Caco-2 (cell line): ENCODE measurements at regions not wholly inside any gene's neighbourhood (a gene's known extent, or its start where the extent isn't known, plus 50 kb on each side); places are given as distances from the start of the nearest gene placed in this dataset.

Source experiments
- BruUV-seq: library from RNA; stranded (reverse); fragments of 400-500 nt; replicated peaks from 2 replicates; lab custom pipeline; 2021; lab: Mats Ljungman, UMichigan
- CTCF ChIA-PET: fragments of 300-600 bp; sonication (Branson Sonifier 250); formaldehyde crosslinking; loops from one replicate; lab custom pipeline; 2022; ENCODE audit warnings: antibody characterized with exemption; lab: Charles Lee
- POLR2A ChIA-PET: fragments of 300-600 bp; sonication (Branson Sonifier 250); formaldehyde crosslinking; loops from one replicate; lab custom pipeline; 2022; ENCODE audit warnings: antibody characterized with exemption; lab: Charles Lee
- DNase-seq, 2 experiments: peaks; one replicate each; pipeline versions ENCODE4 v3.0.0 to v3.0.0-alpha.2; 2020 to 2022
- H3K27me3 ChIP-seq: replicated peaks from 2 replicates; pipeline ENCODE4 v1.6.0; 2011; ENCODE audit warnings: low read length; ENCODE audit not compliant: control insufficient read depth, insufficient read depth
- H3K36me3 ChIP-seq: 2 replicates; pipeline ENCODE4 v1.5.1; 2011; ENCODE audit warnings: low read length; ENCODE audit not compliant: control insufficient read depth, insufficient read depth
- H3K4me1 ChIP-seq: fragments of 250-450 bp; sonication (Bioruptor Pico); 2 replicates; pipeline ENCODE4 v1.5.1; 2020; ENCODE audit warnings: mild to moderate bottlenecking
- H3K4me3 ChIP-seq: 2 replicates; pipeline ENCODE4 v1.5.1; 2011; ENCODE audit warnings: low read depth, mild to moderate bottlenecking, control low read depth, low read length
- H3K9me3 ChIP-seq: fragments of 250-450 bp; sonication (Bioruptor Pico); 2 replicates; pipeline ENCODE4 v1.5.1; 2020; ENCODE audit warnings: mild to moderate bottlenecking, moderate library complexity
- H3K27ac Mint-ChIP-seq: one replicate; pipeline ENCODE4 v1.8.0; 2022; ENCODE audit warnings: mixed read lengths; ENCODE audit not compliant: unreplicated experiment
- H3K27me3 Mint-ChIP-seq: one replicate; pipeline ENCODE4 v1.8.0; 2022; ENCODE audit warnings: mixed read lengths; ENCODE audit not compliant: insufficient read depth, unreplicated experiment
- H3K36me3 Mint-ChIP-seq: one replicate; pipeline ENCODE4 v1.8.0; 2022; ENCODE audit warnings: mild to moderate bottlenecking, mixed read lengths; ENCODE audit not compliant: insufficient read depth, unreplicated experiment
- H3K4me1 Mint-ChIP-seq: one replicate; pipeline ENCODE4 v1.8.0; 2022; ENCODE audit warnings: low read depth, mixed read lengths; ENCODE audit not compliant: unreplicated experiment
- H3K4me3 Mint-ChIP-seq: one replicate; pipeline ENCODE4 v1.8.0; 2022; ENCODE audit warnings: mild to moderate bottlenecking, moderate library complexity, mixed read lengths; ENCODE audit not compliant: unreplicated experiment
- H3K9me3 Mint-ChIP-seq: one replicate; pipeline ENCODE4 v1.8.0; 2022; ENCODE audit warnings: mixed read lengths; ENCODE audit not compliant: unreplicated experiment
- intact Hi-C: fragments of 100-400 bp; cut with micrococcal nuclease; formaldehyde crosslinking; loops from one replicate; pipeline ENCODE4 v1.10.0; 2022; ENCODE audit not compliant: unreplicated experiment
- TF ChIP-seq, protein P1 (sequence below), 2 experiments: fragments of 200-600 bp in 1 of 2; IDR thresholded peaks; 1 replicate in 1 of 2; 2 replicates in 1 of 2; pipeline versions ENCODE4 v1.5.1 to v1.8.0; 2011 to 2022; ENCODE audit warnings: antibody characterized with exemption in 1 of 2, control low read depth in 1 of 2, inconsistent platforms in 1 of 2, low read depth in 1 of 2, low read length in 1 of 2, mild to moderate bottlenecking in 1 of 2, moderate library complexity in 1 of 2; ENCODE audit not compliant: insufficient read depth in 1 of 2, severe bottlenecking in 1 of 2, unreplicated experiment in 1 of 2

DNA sequence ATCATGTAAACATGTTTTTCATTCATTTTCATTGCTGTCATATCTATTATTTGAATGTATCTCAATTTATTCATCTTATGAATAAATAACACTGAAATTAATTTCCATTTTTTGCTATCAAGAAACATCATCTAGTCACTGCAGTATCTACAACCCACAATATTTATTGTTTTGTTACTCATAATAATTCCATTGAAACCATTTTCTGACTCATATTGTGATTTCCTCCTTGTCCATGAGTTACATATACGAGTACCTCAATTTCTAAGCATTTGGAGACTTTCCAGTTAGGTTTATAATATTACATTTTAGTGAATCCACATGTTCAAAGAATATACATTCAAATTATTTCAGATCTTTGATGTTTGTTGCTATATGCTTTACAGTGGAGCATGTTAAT is 1524.0 kb downstream of the SLITRK1 start:
- POLR2A ChIA-PET, result no interaction called here
- CTCF ChIA-PET, result no interaction called here
- intact Hi-C loops, result no loop called here
- peaks cover 3% of the 10 kb centered on the region for H3K27me3 Mint-ChIP-seq
- TF ChIP-seq, protein P1, sequence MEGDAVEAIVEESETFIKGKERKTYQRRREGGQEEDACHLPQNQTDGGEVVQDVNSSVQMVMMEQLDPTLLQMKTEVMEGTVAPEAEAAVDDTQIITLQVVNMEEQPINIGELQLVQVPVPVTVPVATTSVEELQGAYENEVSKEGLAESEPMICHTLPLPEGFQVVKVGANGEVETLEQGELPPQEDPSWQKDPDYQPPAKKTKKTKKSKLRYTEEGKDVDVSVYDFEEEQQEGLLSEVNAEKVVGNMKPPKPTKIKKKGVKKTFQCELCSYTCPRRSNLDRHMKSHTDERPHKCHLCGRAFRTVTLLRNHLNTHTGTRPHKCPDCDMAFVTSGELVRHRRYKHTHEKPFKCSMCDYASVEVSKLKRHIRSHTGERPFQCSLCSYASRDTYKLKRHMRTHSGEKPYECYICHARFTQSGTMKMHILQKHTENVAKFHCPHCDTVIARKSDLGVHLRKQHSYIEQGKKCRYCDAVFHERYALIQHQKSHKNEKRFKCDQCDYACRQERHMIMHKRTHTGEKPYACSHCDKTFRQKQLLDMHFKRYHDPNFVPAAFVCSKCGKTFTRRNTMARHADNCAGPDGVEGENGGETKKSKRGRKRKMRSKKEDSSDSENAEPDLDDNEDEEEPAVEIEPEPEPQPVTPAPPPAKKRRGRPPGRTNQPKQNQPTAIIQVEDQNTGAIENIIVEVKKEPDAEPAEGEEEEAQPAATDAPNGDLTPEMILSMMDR (IDR thresholded peaks at IDR 0.05; ENCODE audit: insufficient read depth in 1 of 2, low read depth in 1 of 2, low read length in 1 of 2, severe bottlenecking in 1 of 2, unreplicated experiment in 1 of 2), result no peak
- H3K9me3 Mint-ChIP-seq, result no peaks in the 10 kb centered on the region
- H3K36me3 Mint-ChIP-seq, result no peaks in the 10 kb centered on the region
- H3K36me3 ChIP-seq, result no peaks in the 10 kb centered on the region
- DNase-seq, result no peak
- no TSS peak for BruUV-seq
- no peaks in the 10 kb centered on the region for H3K4me1 ChIP-seq
- no peak overlapping the region for H3K27ac Mint-ChIP-seq
- H3K4me3 ChIP-seq, result no peak overlapping the region
- no peak overlapping the region for H3K4me3 Mint-ChIP-seq
- H3K9me3 ChIP-seq, result no peaks in the 10 kb centered on the region
- H3K4me1 Mint-ChIP-seq, result no peaks in the 10 kb centered on the region
- H3K27me3 ChIP-seq, result no peaks in the 10 kb centered on the region

- Mint-ChIP-seq H3K27ac (no peak overlapping the region), H3K4me1 (no peaks in the 10 kb centered on the region), H3K27me3 (peaks cover 3% of the 10 kb centered on the region), H3K9me3 (no peaks in the 10 kb centered on the region), H3K4me3 (no peak overlapping the region), H3K36me3 (no peaks in the 10 kb centered on the region)
- no TSS peak for BruUV-seq
- Histone ChIP-seq H3K4me3 (no peak overlapping the region), H3K4me1 (no peaks in the 10 kb centered on the region), H3K9me3 (no peaks in the 10 kb centered on the region), H3K36me3 (no peaks in the 10 kb centered on the region), H3K27me3 (no peaks in the 10 kb centered on the region)
- CTCF ChIA-PET, result no interaction called here
- DNase-seq, result no peak
- TF ChIP-seq, protein P1 (IDR thresholded peaks at IDR 0.05; ENCODE audit: insufficient read depth in 1 of 2, low read depth in 1 of 2, low read length in 1 of 2, severe bottlenecking in 1 of 2, unreplicated experiment in 1 of 2), result peak in 1 of 2 experiments; percentile 12
- POLR2A ChIA-PET, result no interaction called here
- intact Hi-C loops, result no loop called here
Observed at GRCh38 chr13:82356667-82357410, 1525.4 kb downstream of the SLITRK1 start.

DNA sequence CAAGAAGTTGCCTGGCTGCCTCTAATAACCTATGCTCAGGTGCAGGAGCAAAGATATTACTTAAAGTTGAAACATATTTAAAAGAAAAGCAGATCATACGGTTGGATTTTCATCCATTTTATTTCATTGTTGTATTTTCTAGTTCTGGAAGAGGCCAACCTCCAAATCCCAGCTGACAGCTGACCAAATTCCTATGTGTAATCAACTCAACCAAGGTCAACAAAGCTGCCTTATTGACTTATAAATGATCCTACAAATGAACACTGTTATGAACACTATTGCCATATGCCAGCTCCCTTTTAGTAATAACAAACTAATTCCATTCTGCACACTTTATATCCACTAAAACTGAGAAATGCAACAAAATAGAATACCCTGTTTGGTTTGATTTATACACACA is 1537.4 kb downstream of the SLITRK1 start:
- Mint-ChIP-seq H3K27ac (no peak overlapping the region), H3K4me3 (no peak overlapping the region), H3K36me3 (no peaks in the 10 kb centered on the region), H3K27me3 (no peaks in the 10 kb centered on the region), H3K4me1 (no peaks in the 10 kb centered on the region), H3K9me3 (no peaks in the 10 kb centered on the region)
- Histone ChIP-seq H3K4me3 (no peak overlapping the region), H3K27me3 (no peaks in the 10 kb centered on the region), H3K4me1 (no peaks in the 10 kb centered on the region), H3K36me3 (no peaks in the 10 kb centered on the region), H3K9me3 (no peaks in the 10 kb centered on the region)
- intact Hi-C loops, result no loop called here
- POLR2A ChIA-PET, result no interaction called here
- DNase-seq, result no peak
- TF ChIP-seq, protein P1 (IDR thresholded peaks at IDR 0.05; ENCODE audit: insufficient read depth in 1 of 2, low read depth in 1 of 2, low read length in 1 of 2, severe bottlenecking in 1 of 2, unreplicated experiment in 1 of 2), result no peak
- CTCF ChIA-PET, result no interaction called here
- BruUV-seq, result no TSS peak
